GM12878 (cell line): ENCODE measurements at regions not wholly inside any gene's neighbourhood (a gene's known extent, or its start where the extent isn't known, plus 50 kb on each side); places are given as distances from the start of the nearest gene placed in this dataset.

Experiments
- ATAC-seq: fragments of 200-7000 bp; cut with Tn5 transposase; 3 replicates; pipeline ENCODE4 v1.9.1; 2020; ENCODE audit warnings: mild to moderate bottlenecking, moderate library complexity
- BruUV-seq: library from RNA; stranded (reverse); fragments of 400-500 nt; replicated peaks from 2 replicates; lab custom pipeline; 2021; lab: Mats Ljungman, UMichigan
- CTCF ChIA-PET: fragments of 300-600 bp; sonication (Branson Sonifier 250); formaldehyde crosslinking; extraction: SDS; loops from one replicate; lab custom pipeline; 2021; ENCODE audit warnings: inconsistent platforms; lab: Yijun Ruan, JAX
- POLR2A ChIA-PET: fragments of 350-600 bp; formaldehyde crosslinking; extraction: SDS; loops from one replicate; lab custom pipeline; 2021; ENCODE audit warnings: inconsistent platforms; lab: Charles Lee
- RAD21 ChIA-PET: fragments of 300-600 bp; sonication (Branson Sonifier 250); formaldehyde crosslinking; loops from one replicate; lab custom pipeline; 2023; ENCODE audit warnings: antibody characterized with exemption; ENCODE audit not compliant: unreplicated experiment; lab: Charles Lee
- SMC1A ChIA-PET: fragments of 300-600 bp; sonication (Branson Sonifier 250); formaldehyde crosslinking; loops from one replicate; lab custom pipeline; 2023; ENCODE audit not compliant: unreplicated experiment, uncharacterized antibody; lab: Charles Lee
- DNase-seq: peaks from one replicate; pipeline ENCODE4 v3.0.0-alpha.2; 2011; ENCODE audit warnings: low read depth, low spot score
- FAIRE-seq: peaks from 3 replicates; lab custom pipeline; 2011; peaks lifted over from hg19 to GRCh38; lab: Jason Lieb, UNC
- H2AFZ ChIP-seq: 2 replicates; pipeline ENCODE4 v1.6.0; 2011; ENCODE audit warnings: low read depth, low read length, control low read depth; ENCODE audit not compliant: control insufficient read depth
- H3K27ac ChIP-seq: 2 replicates; pipeline ENCODE4 v1.5.1; 2011; ENCODE audit warnings: control low read depth; ENCODE audit not compliant: control insufficient read depth, insufficient read depth
- H3K27me3 ChIP-seq, 2 experiments: replicated peaks in 1 of 2; 2 replicates each; pipeline versions ENCODE4 v1.6.0 to v1.6.1; 2011; ENCODE audit warnings: low read length in 1 of 2; ENCODE audit not compliant: control insufficient read depth in 2 of 2, insufficient read depth in 2 of 2
- H3K36me3 ChIP-seq, 2 experiments: 2 replicates each; pipeline ENCODE4 v1.5.1; 2011; ENCODE audit warnings: low read length in 1 of 2; ENCODE audit not compliant: control insufficient read depth in 2 of 2, insufficient read depth in 2 of 2
- H3K4me1 ChIP-seq: 2 replicates; pipeline ENCODE4 v1.6.1; 2011; ENCODE audit warnings: mild to moderate bottlenecking, low read length, moderate library complexity, mixed read lengths; ENCODE audit not compliant: control insufficient read depth, insufficient read depth
- H3K4me2 ChIP-seq: 2 replicates; pipeline ENCODE4 v1.6.0; 2011; ENCODE audit warnings: control low read depth; ENCODE audit not compliant: control insufficient read depth, insufficient read depth
- H3K4me3 ChIP-seq: fragments of 200-600 bp; sonication (generic); 2 replicates; pipeline ENCODE4 v1.5.1; 2016
- H3K79me2 ChIP-seq: 2 replicates; pipeline ENCODE4 v1.6.0; 2011; ENCODE audit warnings: low read length; ENCODE audit not compliant: control insufficient read depth, insufficient read depth
- H3K9ac ChIP-seq: 2 replicates; pipeline ENCODE4 v1.8.0; 2011; ENCODE audit warnings: low read length, control low read depth, mixed read lengths; ENCODE audit not compliant: control insufficient read depth, insufficient read depth
- H3K9me3 ChIP-seq: replicated peaks from 3 replicates; pipeline ENCODE4 v1.5.1; 2011; ENCODE audit warnings: mild to moderate bottlenecking, low read length; ENCODE audit not compliant: control insufficient read depth, insufficient read depth
- H4K20me1 ChIP-seq: 2 replicates; pipeline ENCODE4 v1.6.0; 2011; ENCODE audit not compliant: control insufficient read depth, insufficient read depth
- ATF3 ChIP-seq: IDR thresholded peaks from 2 replicates; pipeline ENCODE4 v1.6.1; 2011; ENCODE audit warnings: low read depth, mild to moderate bottlenecking, low read length, moderate library complexity, borderline replicate concordance; ENCODE audit errors: extremely low read depth
- BCLAF1 ChIP-seq: fragments of 450-650 bp; IDR thresholded peaks from 2 replicates; pipeline ENCODE4 v1.6.1; 2017; ENCODE audit warnings: antibody characterized with exemption, mild to moderate bottlenecking, moderate library complexity
- BMI1 ChIP-seq: fragments of 450-650 bp; IDR thresholded peaks from 2 replicates; pipeline ENCODE4 v1.6.1; 2016; ENCODE audit warnings: mild to moderate bottlenecking, moderate library complexity, borderline replicate concordance
- CBX5 ChIP-seq: sonication (generic); IDR thresholded peaks from 2 replicates; pipeline ENCODE4 v1.6.1; 2016; ENCODE audit warnings: low read depth, moderate library complexity, mild to moderate bottlenecking, inconsistent platforms
- CHD2 ChIP-seq: IDR thresholded peaks from 2 replicates; pipeline ENCODE4 v1.6.1; 2011; ENCODE audit warnings: low read depth, low read length, improper control_type of control experiment, borderline replicate concordance
- ESRRA ChIP-seq: IDR thresholded peaks from 2 replicates; pipeline ENCODE4 v1.6.1; 2012; ENCODE audit warnings: mild to moderate bottlenecking, low read length, improper control_type of control experiment
- IKZF1 ChIP-seq: fragments of 450-650 bp; conservative IDR thresholded peaks from 2 replicates; pipeline ENCODE4 v1.6.1; 2017; ENCODE audit warnings: antibody characterized with exemption, mild to moderate bottlenecking
- NFXL1 ChIP-seq: fragments of 450-650 bp; IDR thresholded peaks from 2 replicates; pipeline ENCODE4 v1.6.1; 2017; ENCODE audit warnings: antibody characterized with exemption, mild to moderate bottlenecking, borderline replicate concordance
- PBX3 ChIP-seq: IDR thresholded peaks from 2 replicates; pipeline ENCODE4 v1.6.1; 2011; ENCODE audit warnings: mild to moderate bottlenecking, low read depth, low read length, moderate library complexity; ENCODE audit not compliant: insufficient replicate concordance
- SIN3A ChIP-seq: IDR thresholded peaks from 2 replicates; pipeline ENCODE4 v1.6.1; 2012; ENCODE audit warnings: low read depth, low read length, improper control_type of control experiment
- SKIL ChIP-seq: fragments of 450-650 bp; IDR thresholded peaks from 2 replicates; pipeline ENCODE4 v1.6.1; 2017; ENCODE audit warnings: mild to moderate bottlenecking, low read depth, inconsistent platforms; ENCODE audit not compliant: poor library complexity, severe bottlenecking
- STAT1 ChIP-seq: fragments of 450-650 bp; conservative IDR thresholded peaks from 2 replicates; pipeline ENCODE4 v1.6.1; 2014; ENCODE audit warnings: antibody characterized with exemption, mild to moderate bottlenecking
- TBL1XR1 ChIP-seq: IDR thresholded peaks from 2 replicates; pipeline ENCODE4 v1.6.1; 2012; ENCODE audit warnings: low read depth, low read length, improper control_type of control experiment
- WRNIP1 ChIP-seq: IDR thresholded peaks from 2 replicates; pipeline ENCODE4 v1.6.1; 2011; ENCODE audit warnings: low read depth, low read length, improper control_type of control experiment, borderline replicate concordance
- YBX1 ChIP-seq: fragments of 450-650 bp; IDR thresholded peaks from 2 replicates; pipeline ENCODE4 v1.6.1; 2016; ENCODE audit warnings: antibody characterized with exemption
- ZNF207 ChIP-seq: fragments of 450-650 bp; IDR thresholded peaks from 2 replicates; pipeline ENCODE4 v1.6.1; 2014; ENCODE audit warnings: antibody characterized with exemption, mild to moderate bottlenecking, borderline replicate concordance
- WGBS: methylation state at CpG from one replicate; pipeline ENCODE4 v1.1.6; 2016; ENCODE audit warnings: low lambda C conversion rate; ENCODE audit not compliant: insufficient replicate concordance, insufficient coverage; ENCODE audit errors: missing lambda C conversion rate; 5-methylcytosine and 5-hydroxymethylcytosine counted together
- in situ Hi-C: fragments of 300-500 bp; cut with MboI; formaldehyde crosslinking; loops from 9 replicates; pipeline ENCODE4 v1.14.3; 2018; ENCODE audit warnings: mixed read lengths
- intact Hi-C: fragments of 100-400 bp; cut with micrococcal nuclease; formaldehyde crosslinking; loops from one replicate; pipeline ENCODE4 v1.14.2; 2022; ENCODE audit not compliant: unreplicated experiment

- DNase-seq (no peak), FAIRE-seq (no peak), ATAC-seq (no peak)
- H3K4me1 ChIP-seq = no peaks in the 10 kb centered on the region
- H2AFZ ChIP-seq = no peak overlapping the region
- in situ Hi-C loops = no loop called here
- BruUV-seq = no TSS peak
- no peak overlapping the region for H3K27ac ChIP-seq
- ChIA-PET POLR2A (no interaction called here), RAD21 (no interaction called here), SMC1A (no interaction called here), CTCF (no interaction called here)
- intact Hi-C loops = no loop called here
- H3K4me3 ChIP-seq = no peak overlapping the region
- no peaks in the 10 kb centered on the region for H3K79me2 ChIP-seq
- no peaks in the 10 kb centered on the region for H3K27me3 ChIP-seq
- no peaks in the 10 kb centered on the region for H4K20me1 ChIP-seq
- no peaks in the 10 kb centered on the region for H3K36me3 ChIP-seq
- no peak overlapping the region for H3K9ac ChIP-seq
- H3K9me3 ChIP-seq = no peaks in the 10 kb centered on the region
- WGBS = 68% methylated on average over 4 of the region's 4 CpGs
- no peak overlapping the region for H3K4me2 ChIP-seq
- no peak for TF ChIP-seq PBX3
- no peak for TF ChIP-seq STAT1
- no peak for TF ChIP-seq ATF3
- TF ChIP-seq BMI1 = no peak
- TF ChIP-seq IKZF1 = no peak
- no peak for TF ChIP-seq ESRRA
- TF ChIP-seq NFXL1 = no peak
- no peak for TF ChIP-seq CBX5
- TF ChIP-seq TBL1XR1 = no peak
- TF ChIP-seq SKIL = no peak
- TF ChIP-seq SIN3A = no peak
- TF ChIP-seq ZNF207 = no peak
- TF ChIP-seq YBX1 = no peak
- no peak for TF ChIP-seq CHD2
- TF ChIP-seq BCLAF1 = no peak
- no peak for TF ChIP-seq WRNIP1
Measured at GRCh38 chr3:68055215-68055614, 400.8 kb upstream of the SUCLG2 start.
